Hepatocyte (in vitro differentiated cells): ENCODE measurements at regions not wholly inside any gene's neighbourhood (a gene's known extent, or its start where the extent isn't known, plus 50 kb on each side); places are given as distances from the start of the nearest gene placed in this dataset.

Source experiments
- DNase-seq: peaks from one replicate; pipeline ENCODE4 v3.0.0-alpha.2; 2016; ENCODE audit warnings: low spot score
- H2AFZ ChIP-seq: fragments of 200-600 bp; sonication (generic); 2 replicates; pipeline ENCODE4 v1.6.0; 2016; ENCODE audit warnings: antibody characterized with exemption, mild to moderate bottlenecking
- H3K27ac ChIP-seq: fragments of 200-600 bp; sonication (generic); 2 replicates; pipeline ENCODE4 v1.5.1; 2016; ENCODE audit warnings: mild to moderate bottlenecking
- H3K27me3 ChIP-seq: fragments of 200-600 bp; sonication (generic); 2 replicates; pipeline ENCODE4 v1.6.1; 2016
- H3K36me3 ChIP-seq: fragments of 200-600 bp; sonication (generic); replicated peaks from 2 replicates; pipeline ENCODE4 v1.5.1; 2016; ENCODE audit warnings: low read depth; ENCODE audit not compliant: insufficient read depth
- H3K4me1 ChIP-seq: fragments of 200-600 bp; sonication (generic); 2 replicates; pipeline ENCODE4 v1.5.1; 2016; ENCODE audit warnings: mild to moderate bottlenecking, moderate library complexity; ENCODE audit not compliant: insufficient read depth
- H3K4me2 ChIP-seq: fragments of 200-600 bp; sonication (generic); 2 replicates; pipeline ENCODE4 v1.6.0; 2016
- H3K4me3 ChIP-seq: fragments of 200-600 bp; sonication (generic); 2 replicates; pipeline ENCODE4 v1.5.1; 2016; ENCODE audit warnings: mild to moderate bottlenecking
- H3K79me2 ChIP-seq: fragments of 200-600 bp; sonication (generic); 2 replicates; pipeline ENCODE4 v1.6.0; 2017; ENCODE audit warnings: mild to moderate bottlenecking
- H3K9me2 ChIP-seq: fragments of 200-600 bp; sonication (generic); replicated peaks from 2 replicates; pipeline ENCODE4 v1.6.0; 2017; ENCODE audit warnings: mild to moderate bottlenecking; ENCODE audit not compliant: insufficient read depth
- H3K9me3 ChIP-seq: fragments of 200-600 bp; sonication (generic); 2 replicates; pipeline ENCODE4 v1.5.1; 2016; ENCODE audit warnings: low read depth, mild to moderate bottlenecking
- H4K20me1 ChIP-seq: fragments of 200-600 bp; sonication (generic); 2 replicates; pipeline ENCODE4 v1.6.0; 2016; ENCODE audit warnings: mild to moderate bottlenecking; ENCODE audit not compliant: insufficient read depth, poor library complexity, severe bottlenecking
- CTCF ChIP-seq: fragments of 200-600 bp; sonication (generic); IDR thresholded peaks from 2 replicates; pipeline ENCODE4 v1.5.1; 2016; ENCODE audit warnings: antibody characterized with exemption, mild to moderate bottlenecking; ENCODE audit not compliant: poor library complexity
- EZH2 ChIP-seq: fragments of 200-600 bp; sonication (generic); IDR thresholded peaks from 2 replicates; pipeline ENCODE4 v1.6.1; 2016; ENCODE audit warnings: antibody characterized with exemption, mild to moderate bottlenecking, borderline replicate concordance
- EZH2phosphoT487 ChIP-seq: fragments of 200-600 bp; sonication (generic); IDR thresholded peaks from one replicate; pipeline ENCODE4 v1.6.1; 2018; ENCODE audit warnings: antibody characterized with exemption, mild to moderate bottlenecking, low read depth, moderate library complexity; ENCODE audit not compliant: unreplicated experiment, severe bottlenecking
- WGBS: methylation state at CpG from one replicate; pipeline ENCODE4 v1.1.6; 2016; ENCODE audit warnings: low lambda C conversion rate; ENCODE audit errors: missing lambda C conversion rate; 5-methylcytosine and 5-hydroxymethylcytosine counted together

GRCh38 chr6:113489952-113490746 lies 367.0 kb upstream of the MARCKS start:
- no peaks in the 10 kb centered on the region for H3K79me2 ChIP-seq
- H3K27ac ChIP-seq: no peak overlapping the region
- no peaks in the 10 kb centered on the region for H3K9me2 ChIP-seq
- no peak overlapping the region for H3K4me2 ChIP-seq
- no peaks in the 10 kb centered on the region for H3K4me1 ChIP-seq
- WGBS: 93% methylated on average over 1 of the region's 1 CpG
- no peaks in the 10 kb centered on the region for H3K9me3 ChIP-seq
- no peaks in the 10 kb centered on the region for H4K20me1 ChIP-seq
- TF ChIP-seq EZH2phosphoT487 (no peak), CTCF (no peak), EZH2 (no peak)
- DNase-seq: no peak
- H3K4me3 ChIP-seq: no peak overlapping the region
- H3K27me3 ChIP-seq: no peaks in the 10 kb centered on the region
- no peak overlapping the region for H2AFZ ChIP-seq
- no peaks in the 10 kb centered on the region for H3K36me3 ChIP-seq

GRCh38 chr6:113491376-113491775 lies 365.8 kb upstream of the MARCKS start:
- no peak overlapping the region for H3K27ac ChIP-seq
- no peak for DNase-seq
- H3K9me2 ChIP-seq: no peaks in the 10 kb centered on the region
- H2AFZ ChIP-seq: no peak overlapping the region
- H4K20me1 ChIP-seq: no peaks in the 10 kb centered on the region
- no peaks in the 10 kb centered on the region for H3K27me3 ChIP-seq
- 85% methylated on average over 3 of the region's 3 CpGs for whole genome bisulfite sequencing
- no peak for TF ChIP-seq EZH2phosphoT487
- TF ChIP-seq CTCF: no peak
- TF ChIP-seq EZH2: no peak
- no peak overlapping the region for H3K4me3 ChIP-seq
- H3K4me1 ChIP-seq: no peaks in the 10 kb centered on the region
- H3K36me3 ChIP-seq: no peaks in the 10 kb centered on the region
- no peak overlapping the region for H3K4me2 ChIP-seq
- no peaks in the 10 kb centered on the region for H3K79me2 ChIP-seq
- H3K9me3 ChIP-seq: no peaks in the 10 kb centered on the region

GRCh38 chr6:113493991-113494390 lies 363.2 kb upstream of the MARCKS start:
- Histone ChIP-seq H3K4me1 (no peaks in the 10 kb centered on the region), H3K9me2 (no peaks in the 10 kb centered on the region), H2AFZ (no peak overlapping the region), H3K27ac (no peak overlapping the region), H3K9me3 (no peaks in the 10 kb centered on the region), H4K20me1 (no peaks in the 10 kb centered on the region), H3K27me3 (no peaks in the 10 kb centered on the region), H3K79me2 (no peaks in the 10 kb centered on the region), H3K36me3 (no peaks in the 10 kb centered on the region), H3K4me2 (no peak overlapping the region), H3K4me3 (no peak overlapping the region)
- no peak for DNase-seq
- WGBS: 84% methylated on average over 2 of the region's 2 CpGs
- no peak for TF ChIP-seq CTCF
- no peak for TF ChIP-seq EZH2
- no peak for TF ChIP-seq EZH2phosphoT487
